NCI-H146 (cell line): ENCODE measurements at regions not wholly inside any gene's neighbourhood (a gene's known extent, or its start where the extent isn't known, plus 50 kb on each side); places are given as distances from the start of the nearest gene placed in this dataset.
"Not testable (repeated sequence)": the region's sequence is repeated elsewhere in the genome, so short reads cannot be mapped to it uniquely, and the experiment has no call there.

ENCODE experiments used
- DNase-seq: peaks from one replicate; lab custom pipeline; 2025; lab: John Stamatoyannopoulos, UW

- no peak for DNase-seq
Observed at GRCh38 chr6:144615870-144616269, 330.7 kb downstream of the UTRN start.

- DNase-seq: no peak
Observed at GRCh38 chr6:144617191-144617590, 332.1 kb downstream of the UTRN start.

- peak; percentile 50 for DNase-seq
Observed at GRCh38 chr6:144617708-144618107, 332.6 kb downstream of the UTRN start.

- DNase-seq: no peak
Observed at GRCh38 chr6:144619966-144620365, 334.8 kb downstream of the UTRN start.

- no peak for DNase-seq
Observed at GRCh38 chr6:144621332-144621731, 336.2 kb downstream of the UTRN start.

GRCh38 chr6:144624246-144624645 is 339.1 kb downstream of the UTRN start:
- DNase-seq: no peak

- no peak for DNase-seq
Observed at GRCh38 chr6:144624716-144625115, 339.6 kb downstream of the UTRN start.

GRCh38 chr6:144630857-144631256 is 345.7 kb downstream of the UTRN start:
- DNase-seq: no peak

GRCh38 chr6:144632266-144632665 is 347.1 kb downstream of the UTRN start:
- DNase-seq: no peak

- no peak for DNase-seq
Observed at GRCh38 chr6:144633886-144634285, 348.8 kb downstream of the UTRN start.

- DNase-seq: no peak
Observed at GRCh38 chr6:144634371-144634770, 349.2 kb downstream of the UTRN start.

- DNase-seq: no peak
Observed at GRCh38 chr6:144635051-144635450, 349.9 kb downstream of the UTRN start.

- not testable (repeated sequence) for DNase-seq
Observed at GRCh38 chr6:144636025-144636424, 350.9 kb downstream of the UTRN start.

GRCh38 chr6:144637541-144637940 is 352.4 kb downstream of the UTRN start:
- DNase-seq: no peak

GRCh38 chr6:144639654-144640053 is 354.5 kb downstream of the UTRN start:
- no peak for DNase-seq

GRCh38 chr6:144641286-144641685 is 356.2 kb downstream of the UTRN start:
- no peak for DNase-seq

- DNase-seq: no peak
Observed at GRCh38 chr6:144644776-144645175, 359.6 kb downstream of the UTRN start.

- DNase-seq: no peak
Observed at GRCh38 chr6:144646093-144647056, 361.2 kb downstream of the UTRN start.

GRCh38 chr6:144647406-144647964 is 362.4 kb downstream of the UTRN start:
- DNase-seq: no peak

GRCh38 chr6:144647971-144648651 is 363.0 kb downstream of the UTRN start:
- no peak for DNase-seq

- DNase-seq: no peak
Observed at GRCh38 chr6:144649085-144649484, 363.9 kb downstream of the UTRN start.

- no peak for DNase-seq
Observed at GRCh38 chr6:144651234-144651633, 366.1 kb downstream of the UTRN start.
